ENCODE measurements at regions not wholly inside any gene's neighbourhood (a gene's known extent, or its start where the extent isn't known, plus 50 kb on each side); places are given as distances from the start of the nearest gene placed in this dataset.

DNA sequence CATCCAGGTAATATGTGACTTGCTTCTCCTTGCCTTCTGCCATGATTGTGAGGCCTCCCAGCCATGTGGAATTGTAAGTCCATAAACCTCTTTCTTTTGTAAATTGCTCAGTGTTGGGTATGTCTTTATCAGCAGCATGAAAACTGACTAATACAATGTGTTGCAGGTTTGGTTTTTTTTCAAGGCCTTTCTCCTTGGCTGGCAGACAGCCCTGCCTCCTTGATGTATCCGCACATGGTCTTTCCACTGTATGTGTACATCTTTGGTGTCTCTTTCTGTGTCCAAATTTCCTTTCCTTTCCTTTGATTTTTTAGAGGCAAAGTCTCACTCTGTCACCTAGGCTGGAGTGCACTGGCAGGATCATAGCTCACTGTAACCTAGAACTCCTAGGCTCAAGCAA, 260.1 kb downstream of the TUSC7 start:
- TF ChIP-seq FOXJ3 (CRISPR knock-in tag; IDR thresholded peaks at IDR 0.05) = no peak
- TF ChIP-seq RFX5 (IDR thresholded peaks at IDR 0.05; ENCODE audit: low read length) = no peak
- TF ChIP-seq ZBTB33 (IDR thresholded peaks at IDR 0.05; ENCODE audit: borderline replicate concordance, low read depth) = no peak
- no peak for TF ChIP-seq MEF2A (IDR thresholded peaks at IDR 0.05; ENCODE audit: borderline replicate concordance, low read depth)
- TF ChIP-seq, protein P1, sequence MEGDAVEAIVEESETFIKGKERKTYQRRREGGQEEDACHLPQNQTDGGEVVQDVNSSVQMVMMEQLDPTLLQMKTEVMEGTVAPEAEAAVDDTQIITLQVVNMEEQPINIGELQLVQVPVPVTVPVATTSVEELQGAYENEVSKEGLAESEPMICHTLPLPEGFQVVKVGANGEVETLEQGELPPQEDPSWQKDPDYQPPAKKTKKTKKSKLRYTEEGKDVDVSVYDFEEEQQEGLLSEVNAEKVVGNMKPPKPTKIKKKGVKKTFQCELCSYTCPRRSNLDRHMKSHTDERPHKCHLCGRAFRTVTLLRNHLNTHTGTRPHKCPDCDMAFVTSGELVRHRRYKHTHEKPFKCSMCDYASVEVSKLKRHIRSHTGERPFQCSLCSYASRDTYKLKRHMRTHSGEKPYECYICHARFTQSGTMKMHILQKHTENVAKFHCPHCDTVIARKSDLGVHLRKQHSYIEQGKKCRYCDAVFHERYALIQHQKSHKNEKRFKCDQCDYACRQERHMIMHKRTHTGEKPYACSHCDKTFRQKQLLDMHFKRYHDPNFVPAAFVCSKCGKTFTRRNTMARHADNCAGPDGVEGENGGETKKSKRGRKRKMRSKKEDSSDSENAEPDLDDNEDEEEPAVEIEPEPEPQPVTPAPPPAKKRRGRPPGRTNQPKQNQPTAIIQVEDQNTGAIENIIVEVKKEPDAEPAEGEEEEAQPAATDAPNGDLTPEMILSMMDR (IDR thresholded peaks at IDR 0.05) = no peak
- TF ChIP-seq EP300 (IDR thresholded peaks at IDR 0.05; ENCODE audit: borderline replicate concordance in 1 of 2, low read depth in 1 of 2, low read length in 1 of 2) = no peak
- no peak for TF ChIP-seq REST (IDR thresholded peaks at IDR 0.05; ENCODE audit: low read depth, low read length)
- no peak for TF ChIP-seq TAF1 (IDR thresholded peaks at IDR 0.05; ENCODE audit: borderline replicate concordance, low read depth, low read length)
- no peak for TF ChIP-seq NRF1 (IDR thresholded peaks at IDR 0.05; ENCODE audit: low read depth, low read length)
- TF ChIP-seq JUND (IDR thresholded peaks at IDR 0.05) = no peak
- TF ChIP-seq PBX3 (IDR thresholded peaks at IDR 0.05) = no peak
